ENCODE measurements at regions not wholly inside any gene's neighbourhood (a gene's known extent, or its start where the extent isn't known, plus 50 kb on each side); places are given as distances from the start of the nearest gene placed in this dataset.

- peak in 1 of 3 donors; percentile 18 for DNase-seq
- TF ChIP-seq POLR2A (IDR thresholded peaks at IDR 0.05) (no peak), CTCF (IDR thresholded peaks at IDR 0.05) (no peak)
- intact Hi-C loops (cut with DNase I) = no loop called here
- Histone ChIP-seq H3K36me3 (no peaks in the 10 kb centered on the region), H3K9me3 (no peaks in the 10 kb centered on the region), H3K4me3 (no peak overlapping the region), H3K27me3 (no peaks in the 10 kb centered on the region), H3K27ac (no peak overlapping the region), H3K4me1 (no peaks in the 10 kb centered on the region)
- ATAC-seq = peak in 1 of 4 donors; percentile 27
- 37% methylated on average over 5 of the region's 5 CpGs for WGBS (ENCODE audit: insufficient coverage, low coverage, low lambda C conversion rate, missing lambda C conversion rate)
These were observed 125.6 kb upstream of the PKDCC start for GRCh38 chr2:41922177-41922576.

- no peak for DNase-seq
These were observed 124.5 kb upstream of the PKDCC start for GRCh38 chr2:41923156-41923786.

GRCh38 chr2:41924024-41924423, 123.8 kb upstream of the PKDCC start:
- 38% methylated on average over 2 of the region's 5 CpGs for WGBS (ENCODE audit: insufficient coverage, low coverage, low lambda C conversion rate, missing lambda C conversion rate)
- intact Hi-C loops (cut with DNase I) = no loop called here
- DNase-seq (peak in 1 of 3 donors; percentile 29), ATAC-seq (no peak)
- no peak overlapping the region for H3K27ac ChIP-seq
- TF ChIP-seq POLR2A (IDR thresholded peaks at IDR 0.05) (no peak), CTCF (IDR thresholded peaks at IDR 0.05) (no peak)
- H3K27me3 ChIP-seq = no peaks in the 10 kb centered on the region
- no peaks in the 10 kb centered on the region for H3K9me3 ChIP-seq
- H3K4me1 ChIP-seq = no peaks in the 10 kb centered on the region
- H3K4me3 ChIP-seq = no peak overlapping the region
- H3K36me3 ChIP-seq = no peaks in the 10 kb centered on the region

More at GRCh38 chr2:41923156-41923786, 124.5 kb upstream of the PKDCC start:
- no peaks in the 10 kb centered on the region for H3K36me3 ChIP-seq
- TF ChIP-seq CTCF (IDR thresholded peaks at IDR 0.05) (no peak), POLR2A (IDR thresholded peaks at IDR 0.05) (no peak)
- H3K9me3 ChIP-seq = no peaks in the 10 kb centered on the region
- H3K4me3 ChIP-seq = no peak overlapping the region
- H3K27ac ChIP-seq = no peak overlapping the region
- no peaks in the 10 kb centered on the region for H3K27me3 ChIP-seq
- H3K4me1 ChIP-seq = no peaks in the 10 kb centered on the region
- WGBS (ENCODE audit: insufficient coverage, low coverage, low lambda C conversion rate, missing lambda C conversion rate) = 63% methylated on average over 7 of the region's 9 CpGs
- intact Hi-C loops (cut with DNase I) = no loop called here
- ATAC-seq = no peak

GRCh38 chr2:41924709-41925408, 123.0 kb upstream of the PKDCC start:
- ATAC-seq (no peak), DNase-seq (peak in 1 of 3 donors; percentile 3)
- Histone ChIP-seq H3K36me3 (no peaks in the 10 kb centered on the region), H3K27ac (no peak overlapping the region), H3K27me3 (no peaks in the 10 kb centered on the region), H3K9me3 (no peaks in the 10 kb centered on the region), H3K4me1 (no peaks in the 10 kb centered on the region), H3K4me3 (no peak overlapping the region)
- TF ChIP-seq CTCF (IDR thresholded peaks at IDR 0.05) (no peak), POLR2A (IDR thresholded peaks at IDR 0.05) (no peak)
- intact Hi-C loops (cut with DNase I) = no loop called here
- WGBS (ENCODE audit: insufficient coverage, low coverage, low lambda C conversion rate, missing lambda C conversion rate) = 74% methylated on average over 4 of the region's 4 CpGs
